Transverse colon (tissue), 4 donors: ENCODE measurements at regions not wholly inside any gene's neighbourhood (a gene's known extent, or its start where the extent isn't known, plus 50 kb on each side); places are given as distances from the start of the nearest gene placed in this dataset.

Source experiments
- DNase-seq: peaks from one replicate; pipeline ENCODE4 v3.0.0-alpha.2; 2019
- H3K27ac ChIP-seq, 4 donors: fragments of 200-600 bp; sonication (generic); 2 replicates each; pipeline ENCODE4 v1.5.1; 2016 to 2018; ENCODE audit warnings: inconsistent platforms in 4 of 4
- H3K27me3 ChIP-seq: fragments of 200-600 bp; sonication (generic); 2 replicates; pipeline ENCODE4 v1.5.1; 2017; ENCODE audit warnings: inconsistent platforms
- H3K36me3 ChIP-seq, 4 donors: fragments of 200-600 bp; sonication (generic); 2 replicates each; pipeline ENCODE4 v1.5.1; 2017 to 2019; ENCODE audit warnings: inconsistent platforms in 4 of 4
- H3K4me1 ChIP-seq, 4 donors: fragments of 200-600 bp; sonication (generic); 2 replicates each; pipeline ENCODE4 v1.5.1; 2017 to 2020; ENCODE audit warnings: inconsistent platforms in 4 of 4
- H3K4me3 ChIP-seq, 4 donors: fragments of 200-600 bp; sonication (generic); 1 replicate in 1 of 4; 2 replicates in 3 of 4; pipeline versions ENCODE4 v1.5.1 to v1.6.1; 2017 to 2019; ENCODE audit warnings: inconsistent platforms in 4 of 4
- H3K9me3 ChIP-seq, 2 donors: fragments of 200-600 bp; sonication (generic); 2 replicates each; pipeline ENCODE4 v1.5.1; 2017 to 2019; ENCODE audit warnings: inconsistent platforms in 2 of 2
- CTCF ChIP-seq, 5 experiments: fragments of 200-600 bp in 3 of 5; fragments of 450-650 bp in 2 of 5; sonication (generic) in 3 of 5; IDR thresholded peaks; 1 replicate in 2 of 5; 2 replicates in 3 of 5; pipeline ENCODE4 v1.5.1; 2016 to 2017; ENCODE audit warnings: antibody characterized with exemption in 5 of 5, inconsistent platforms in 3 of 5, mild to moderate bottlenecking in 2 of 5, moderate library complexity in 1 of 5
- EP300 ChIP-seq: sonication (generic); formaldehyde crosslinking; IDR thresholded peaks from one replicate; pipeline ENCODE4 v1.6.1; 2017; ENCODE audit warnings: antibody characterized with exemption, low read depth
- POLR2A ChIP-seq: fragments of 450-650 bp; IDR thresholded peaks from one replicate; pipeline ENCODE4 v1.6.1; 2016; ENCODE audit warnings: antibody characterized with exemption, mild to moderate bottlenecking, moderate library complexity
- POLR2AphosphoS5 ChIP-seq, 3 donors: sonication (generic); formaldehyde crosslinking; IDR thresholded peaks; one replicate each; pipeline ENCODE4 v1.6.1; 2016; ENCODE audit warnings: antibody characterized with exemption in 3 of 3
- WGBS, 2 donors: methylation state at CpG; one replicate each; pipeline ENCODE4 v1.1.5; 2018; ENCODE audit warnings: low coverage in 1 of 2; 5-methylcytosine and 5-hydroxymethylcytosine counted together
- in situ Hi-C, 4 donors: fragments of 200-750 bp; cut with MboI; loops; one replicate each; pipeline versions ENCODE4 v1.15.0 to v1.15.1; 2017; ENCODE audit warnings: low sequenced_read_pairs in 3 of 4, low pct_ligation_motif_present in 1 of 4, low pct_unique_long_range_greater_than_20kb in 1 of 4
- intact Hi-C: fragments of 100-400 bp; cut with DNase I; formaldehyde crosslinking; loops from one replicate; pipeline ENCODE4 v1.15.1; 2023; ENCODE audit warnings: low total_unique reads

DNA sequence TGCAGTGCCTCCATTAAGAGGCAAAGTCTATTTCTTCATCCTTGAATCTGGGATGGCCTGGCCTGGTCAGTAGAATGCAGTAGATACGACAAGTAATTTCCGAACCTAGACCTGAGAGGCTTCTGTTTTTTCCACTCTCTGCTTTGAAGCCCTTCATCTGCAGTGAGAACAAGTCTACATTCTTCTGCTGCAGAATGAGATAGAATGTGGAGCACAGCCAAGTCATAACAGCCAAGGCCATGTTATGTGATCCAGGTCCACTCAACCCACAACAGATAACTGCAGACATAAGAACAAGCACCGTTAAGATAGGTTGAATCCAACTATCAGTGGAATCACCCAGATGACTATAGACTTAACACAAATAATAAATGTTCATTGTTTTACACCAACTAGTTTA is 1297.7 kb downstream of the C4orf33 start:
- intact Hi-C loops = no loop called here
- no peaks in the 10 kb centered on the region for H3K9me3 ChIP-seq
- no peak for DNase-seq
- H3K27ac ChIP-seq = no peak overlapping the region
- in situ Hi-C loops = no loop called here
- H3K4me1 ChIP-seq = no peaks in the 10 kb centered on the region
- 56 to 72% methylated on average over 3 of the region's 3 CpGs for WGBS, 2 donors
- no peak for TF ChIP-seq EP300
- no peaks in the 10 kb centered on the region for H3K27me3 ChIP-seq
- no peak overlapping the region for H3K4me3 ChIP-seq
- H3K36me3 ChIP-seq = no peaks in the 10 kb centered on the region

DNA sequence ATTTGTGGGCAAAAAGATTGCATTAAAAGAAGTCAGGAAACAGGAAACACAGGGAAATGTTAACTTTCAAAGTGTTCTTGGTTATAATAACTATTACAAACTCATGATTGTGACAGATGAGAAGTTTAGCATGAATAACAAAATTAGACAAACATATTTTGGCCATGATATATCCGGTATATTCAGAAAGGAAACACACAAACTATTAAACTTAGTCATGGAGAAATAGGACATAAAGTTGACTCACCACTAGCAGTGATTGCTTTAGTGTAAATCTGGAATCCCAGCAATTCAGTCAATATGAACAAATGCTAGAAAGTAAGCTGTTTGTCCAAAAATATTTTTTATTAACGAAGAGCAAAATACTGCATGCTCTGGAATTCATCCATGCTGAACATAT is 1299.9 kb downstream of the C4orf33 start:
- Histone ChIP-seq H3K4me1 (no peaks in the 10 kb centered on the region), H3K9me3 (no peaks in the 10 kb centered on the region), H3K27me3 (no peaks in the 10 kb centered on the region), H3K4me3 (no peak overlapping the region), H3K36me3 (no peaks in the 10 kb centered on the region), H3K27ac (no peak overlapping the region)
- 47 to 54% methylated on average over 2 of the region's 2 CpGs for WGBS, 2 donors
- TF ChIP-seq EP300 (no peak), POLR2A (no peak), POLR2AphosphoS5 (IDR thresholded peaks at IDR 0.05) (no peak), CTCF (IDR thresholded peaks at IDR 0.05) (no peak)
- no peak for DNase-seq
- in situ Hi-C loops = no loop called here
- intact Hi-C loops = no loop called here

GRCh38 chr4:130403221-130403620 is 1307.3 kb downstream of the C4orf33 start:
- no peak overlapping the region for H3K4me3 ChIP-seq
- H3K27me3 ChIP-seq = no peaks in the 10 kb centered on the region
- in situ Hi-C loops (no loop called here), intact Hi-C loops (no loop called here)
- 50 to 60% methylated on average over 1 to 3 of the region's 3 CpGs for WGBS, 2 donors
- no peak overlapping the region for H3K27ac ChIP-seq
- H3K4me1 ChIP-seq = no peaks in the 10 kb centered on the region
- TF ChIP-seq CTCF (IDR thresholded peaks at IDR 0.05) = no peak
- TF ChIP-seq POLR2A = no peak
- no peak for TF ChIP-seq EP300
- no peak for TF ChIP-seq POLR2AphosphoS5 (IDR thresholded peaks at IDR 0.05)
- no peak for DNase-seq
- H3K36me3 ChIP-seq = no peaks in the 10 kb centered on the region
- no peaks in the 10 kb centered on the region for H3K9me3 ChIP-seq

DNA sequence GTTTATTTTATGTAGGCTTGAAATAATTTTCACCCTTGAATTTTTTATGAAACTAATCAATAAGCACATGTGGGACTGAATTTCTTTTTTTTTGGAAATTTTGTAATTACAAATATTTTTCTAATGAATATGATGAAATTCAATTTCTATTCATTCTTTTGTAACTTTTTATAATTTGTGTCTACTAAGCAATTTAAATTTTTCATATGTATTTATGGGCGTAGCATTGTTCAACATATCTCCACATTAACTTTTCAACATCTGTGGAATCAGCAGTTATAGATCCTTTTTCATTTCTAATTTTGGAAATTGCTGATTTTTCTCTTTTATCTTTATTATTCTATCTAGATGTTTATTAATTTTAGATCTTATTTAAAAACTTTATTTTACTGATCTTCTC is 1320.3 kb downstream of the C4orf33 start:
- Histone ChIP-seq H3K36me3 (no peaks in the 10 kb centered on the region), H3K4me1 (no peaks in the 10 kb centered on the region), H3K9me3 (no peaks in the 10 kb centered on the region), H3K27ac (no peak overlapping the region), H3K27me3 (no peaks in the 10 kb centered on the region), H3K4me3 (no peak overlapping the region)
- no peak for DNase-seq
- 88 to 91% methylated on average over 1 of the region's 1 CpG for WGBS, 2 donors
- intact Hi-C loops = no loop called here
- no peak for TF ChIP-seq CTCF (IDR thresholded peaks at IDR 0.05)
- no peak for TF ChIP-seq EP300
- no peak for TF ChIP-seq POLR2AphosphoS5 (IDR thresholded peaks at IDR 0.05)
- in situ Hi-C loops = no loop called here

DNA sequence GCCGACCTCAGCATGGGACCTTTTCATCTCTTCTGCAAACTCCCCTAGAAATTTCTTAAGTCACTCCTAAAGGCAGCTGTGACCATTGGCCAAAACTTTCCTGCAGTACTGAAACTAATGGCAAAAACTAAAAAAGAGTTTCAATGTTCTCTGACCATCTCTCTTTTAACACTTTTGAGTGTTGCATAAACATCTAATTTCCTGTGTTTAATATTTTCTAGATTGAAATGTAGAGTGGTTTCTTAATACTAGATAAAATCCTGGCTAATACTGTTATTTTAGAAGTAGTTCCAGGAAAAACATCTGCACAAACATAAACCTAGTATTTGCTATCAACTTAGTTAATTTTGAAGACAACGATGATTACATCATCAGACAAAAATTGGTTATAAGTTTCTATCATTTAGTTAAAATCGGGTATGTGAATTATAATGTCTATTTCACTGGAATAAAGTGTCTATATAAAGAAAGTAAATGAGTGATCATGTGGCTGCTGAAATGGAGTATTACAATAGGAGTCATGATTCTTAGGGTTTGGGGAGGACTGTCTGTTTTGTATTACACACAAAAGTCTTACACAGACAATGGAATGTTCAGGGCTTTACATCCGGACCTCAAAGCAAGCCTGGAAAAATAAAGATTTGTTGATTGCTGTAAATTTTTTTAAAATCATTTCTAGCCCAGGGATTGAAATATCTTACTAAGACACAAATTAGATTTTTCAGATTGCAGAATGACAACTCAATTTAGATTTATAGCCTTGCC is 1323.4 kb downstream of the C4orf33 start:
- no peak for DNase-seq
- Histone ChIP-seq H3K36me3 (no peaks in the 10 kb centered on the region), H3K9me3 (no peaks in the 10 kb centered on the region), H3K27ac (no peak overlapping the region), H3K4me3 (no peak overlapping the region), H3K4me1 (no peaks in the 10 kb centered on the region), H3K27me3 (no peaks in the 10 kb centered on the region)
- TF ChIP-seq EP300 (no peak), POLR2A (no peak), POLR2AphosphoS5 (IDR thresholded peaks at IDR 0.05) (no peak), CTCF (IDR thresholded peaks at IDR 0.05) (no peak)
- in situ Hi-C loops (no loop called here), intact Hi-C loops (no loop called here)
- WGBS, 2 donors = 40 to 50% methylated on average over 4 of the region's 4 CpGs
